ENCODE measurements at regions not wholly inside any gene's neighbourhood (a gene's known extent, or its start where the extent isn't known, plus 50 kb on each side); places are given as distances from the start of the nearest gene placed in this dataset.
"Not testable (repeated sequence)": the region's sequence is repeated elsewhere in the genome, so short reads cannot be mapped to it uniquely, and the experiment has no call there.

GRCh38 chr11:129751511-129751910 is 64.1 kb upstream of the TMEM45B start:
- Histone ChIP-seq H3K27me3 (ENCODE audit: control insufficient read depth in 2 of 2, insufficient read depth in 1 of 2, low read length in 1 of 2) (peaks cover 5 to 13% of the 10 kb centered on the region in 2 donors), H3K4me1 (ENCODE audit: control insufficient read depth in 2 of 2, insufficient read depth in 2 of 2, low read length in 2 of 2) (peaks cover 0 to 4% of the 10 kb centered on the region in 2 donors), H3K36me3 (ENCODE audit: control insufficient read depth in 2 of 2, insufficient read depth in 2 of 2, low read length in 1 of 2) (no peaks in the 10 kb centered on the region), H3K4me3 (ENCODE audit: low read length in 2 of 2) (no peak overlapping the region), H3K9me3 (ENCODE audit: control insufficient read depth in 2 of 2, insufficient read depth in 1 of 2, low read length in 1 of 2) (no peaks in the 10 kb centered on the region), H3K27ac (ENCODE audit: low read depth in 1 of 2, low read length in 1 of 2) (no peak overlapping the region)
- DNase-seq (ENCODE audit: low read depth in 6 of 9, low spot score in 9 of 9), result no peak
- WGBS, result 70% methylated on average over 3 of the region's 3 CpGs

GRCh38 chr11:129763569-129763968 is 52.1 kb upstream of the TMEM45B start:
- not testable (repeated sequence) for H3K9me3 ChIP-seq (ENCODE audit: control insufficient read depth in 2 of 2, insufficient read depth in 1 of 2, low read length in 1 of 2); DNase-seq (ENCODE audit: low read depth in 6 of 9, low spot score in 9 of 9); H3K4me1 ChIP-seq (ENCODE audit: control insufficient read depth in 2 of 2, insufficient read depth in 2 of 2, low read length in 2 of 2); H3K27me3 ChIP-seq (ENCODE audit: control insufficient read depth in 2 of 2, insufficient read depth in 1 of 2, low read length in 1 of 2); H3K36me3 ChIP-seq (ENCODE audit: control insufficient read depth in 2 of 2, insufficient read depth in 2 of 2, low read length in 1 of 2); H3K27ac ChIP-seq (ENCODE audit: low read depth in 1 of 2, low read length in 1 of 2); H3K4me3 ChIP-seq (ENCODE audit: low read length in 2 of 2)
- WGBS, result 91% methylated on average over 4 of the region's 4 CpGs

- H3K9me3 ChIP-seq (ENCODE audit: control insufficient read depth in 2 of 2, insufficient read depth in 1 of 2, low read length in 1 of 2); H3K27me3 ChIP-seq (ENCODE audit: control insufficient read depth in 2 of 2, insufficient read depth in 1 of 2, low read length in 1 of 2); H3K4me3 ChIP-seq (ENCODE audit: low read length in 2 of 2); H3K27ac ChIP-seq (ENCODE audit: low read depth in 1 of 2, low read length in 1 of 2); H3K4me1 ChIP-seq (ENCODE audit: control insufficient read depth in 2 of 2, insufficient read depth in 2 of 2, low read length in 2 of 2); DNase-seq (ENCODE audit: low read depth in 6 of 9, low spot score in 9 of 9); H3K36me3 ChIP-seq (ENCODE audit: control insufficient read depth in 2 of 2, insufficient read depth in 2 of 2, low read length in 1 of 2): not testable (repeated sequence)
- 77% methylated on average over 4 of the region's 5 CpGs for WGBS
These were observed 51.4 kb upstream of the TMEM45B start for GRCh38 chr11:129764204-129764603.

Data from thymus (tissue), 11 donors.